HCT116 (cell line): ENCODE measurements at regions not wholly inside any gene's neighbourhood (a gene's known extent, or its start where the extent isn't known, plus 50 kb on each side); places are given as distances from the start of the nearest gene placed in this dataset.

ENCODE experiments used
- ATAC-seq: fragments of 200-7000 bp; cut with Tn5 transposase; 2 replicates; pipeline ENCODE4 v1.9.1; 2020; ENCODE audit warnings: mild to moderate bottlenecking, moderate library complexity
- BruUV-seq: library from RNA; stranded (reverse); fragments of 400-500 nt; replicated peaks from 2 replicates; lab custom pipeline; 2021; lab: Mats Ljungman, UMichigan
- CTCF ChIA-PET: fragments of 300-600 bp; sonication (Branson Sonifier 250); formaldehyde crosslinking; loops from one replicate; lab custom pipeline; 2021; ENCODE audit warnings: antibody characterized with exemption; lab: Charles Lee
- POLR2A ChIA-PET: fragments of 300-600, 350-600 bp; sonication (Branson Sonifier 250); formaldehyde crosslinking; loops from one replicate; lab custom pipeline; 2021; ENCODE audit warnings: antibody characterized with exemption; lab: Charles Lee
- RAD21 ChIA-PET, 2 experiments: fragments of 300-600 bp; sonication (Branson Sonifier 250); formaldehyde crosslinking; loops; one replicate each; lab custom pipeline; 2023; ENCODE audit warnings: low total read pairs in 2 of 2; ENCODE audit not compliant: uncharacterized antibody in 2 of 2, unreplicated experiment in 2 of 2, low non-redundant PET in 1 of 2; lab: Charles Lee
- DNase-seq: peaks from one replicate; pipeline ENCODE4 v3.0.0-alpha.2; 2010; ENCODE audit warnings: low read depth, low spot score
- H2AFZ ChIP-seq: fragments of 200-600 bp; shearing (Covaris generic), sonication (generic); 2 replicates; pipeline ENCODE4 v1.6.1; 2017; ENCODE audit warnings: low read depth, mixed run types, mixed read lengths, antibody characterized with exemption, low read length; ENCODE audit not compliant: poor library complexity, severe bottlenecking
- H3K27ac ChIP-seq: 2 replicates; pipeline ENCODE4 v1.5.1; 2012; ENCODE audit warnings: low read depth, low read length
- H3K27me3 ChIP-seq: fragments of 200-600 bp; sonication (generic); 2 replicates; pipeline ENCODE4 v1.6.1; 2016; ENCODE audit warnings: mixed run types, low read length, mixed read lengths; ENCODE audit not compliant: insufficient read depth
- H3K36me3 ChIP-seq, 2 experiments: fragments of 200-500 bp in 1 of 2; fragments of 200-600 bp in 1 of 2; sonication (Bioruptor generic) in 1 of 2; sonication (generic) in 1 of 2; 2 replicates each; pipeline versions ENCODE4 v1.5.1 to v1.6.1; 2014 to 2016; ENCODE audit warnings: low read length in 2 of 2, inconsistent platforms in 1 of 2, mixed read lengths in 1 of 2, mixed run types in 1 of 2; ENCODE audit not compliant: insufficient read depth in 2 of 2, control insufficient read depth in 1 of 2
- H3K4me1 ChIP-seq, 2 experiments: fragments of 200-600 bp in 1 of 2; sonication (generic) in 1 of 2; 2 replicates each; pipeline versions ENCODE4 v1.5.1 to v1.6.1; 2012 to 2017; ENCODE audit warnings: low read length in 2 of 2, inconsistent platforms in 1 of 2, mild to moderate bottlenecking in 1 of 2, mixed read lengths in 1 of 2, mixed run types in 1 of 2, moderate library complexity in 1 of 2; ENCODE audit not compliant: insufficient read depth in 2 of 2, control insufficient read depth in 1 of 2
- H3K4me2 ChIP-seq: fragments of 200-600 bp; sonication (generic); 2 replicates; pipeline ENCODE4 v1.6.1; 2017; ENCODE audit warnings: mixed run types, low read length, mixed read lengths
- H3K4me3 ChIP-seq, 2 experiments: fragments of 200-600 bp in 1 of 2; sonication (generic) in 1 of 2; replicated peaks in 1 of 2; 2 replicates each; pipeline ENCODE4 v1.5.1; 2011 to 2016; ENCODE audit warnings: low read length in 2 of 2, control low read depth in 1 of 2, low read depth in 1 of 2, mild to moderate bottlenecking in 1 of 2, mixed read lengths in 1 of 2, mixed run types in 1 of 2
- H3K79me2 ChIP-seq: fragments of 200-600 bp; sonication (generic); 2 replicates; pipeline ENCODE4 v1.6.1; 2017; ENCODE audit warnings: mild to moderate bottlenecking, mixed run types, low read length, moderate library complexity, mixed read lengths; ENCODE audit not compliant: insufficient read depth
- H3K9ac ChIP-seq: fragments of 200-600 bp; sonication (generic); 2 replicates; pipeline ENCODE4 v1.6.1; 2016; ENCODE audit warnings: low read length, mixed read lengths
- H3K9me2 ChIP-seq: fragments of 200-600 bp; sonication (generic), shearing (Covaris generic); 2 replicates; pipeline ENCODE4 v1.6.1; 2017; ENCODE audit warnings: mixed run types, mild to moderate bottlenecking, moderate library complexity; ENCODE audit not compliant: insufficient read depth
- H3K9me3 ChIP-seq, 2 experiments: fragments of 200-500 bp in 1 of 2; fragments of 200-600 bp in 1 of 2; sonication (Bioruptor generic) in 1 of 2; sonication (generic) in 1 of 2; 2 replicates each; pipeline ENCODE4 v1.6.1; 2014 to 2017; ENCODE audit warnings: low read length in 2 of 2, mixed read lengths in 2 of 2, inconsistent platforms in 1 of 2, low read depth in 1 of 2, mild to moderate bottlenecking in 1 of 2, mixed run types in 1 of 2, moderate library complexity in 1 of 2; ENCODE audit not compliant: control insufficient read depth in 1 of 2, insufficient read depth in 1 of 2
- H4K20me1 ChIP-seq: fragments of 200-600 bp; sonication (generic), shearing (Covaris generic); 2 replicates; pipeline ENCODE4 v1.6.1; 2017; ENCODE audit warnings: mixed run types, mild to moderate bottlenecking, moderate library complexity; ENCODE audit not compliant: insufficient read depth
- CBX3 ChIP-seq: IDR thresholded peaks from 2 replicates; pipeline ENCODE4 v1.6.1; 2012; ENCODE audit warnings: low read depth
- EGR1 ChIP-seq: IDR thresholded peaks from 2 replicates; pipeline ENCODE4 v1.6.1; 2012; ENCODE audit warnings: low read depth
- EZH2 ChIP-seq: fragments of 200-600 bp; sonication (generic); IDR thresholded peaks from 2 replicates; pipeline ENCODE4 v1.6.1; 2017; ENCODE audit warnings: antibody characterized with exemption, mixed run types
- EZH2phosphoT487 ChIP-seq: fragments of 200-600 bp; IDR thresholded peaks from 2 replicates; pipeline ENCODE4 v1.6.1; 2018; ENCODE audit warnings: antibody characterized with exemption, borderline replicate concordance
- FOSL1 ChIP-seq: IDR thresholded peaks from 2 replicates; pipeline ENCODE4 v1.6.1; 2012; ENCODE audit warnings: low read depth
- JUND ChIP-seq: IDR thresholded peaks from 2 replicates; pipeline ENCODE4 v1.6.1; 2012
- POLR2A ChIP-seq: IDR thresholded peaks from 2 replicates; pipeline ENCODE4 v1.7.0; 2011; ENCODE audit warnings: borderline replicate concordance; ENCODE audit not compliant: insufficient read depth, insufficient read length; ENCODE audit errors: extremely low read depth
- POLR2AphosphoS5 ChIP-seq: IDR thresholded peaks from 2 replicates; pipeline ENCODE4 v1.6.1; 2011; ENCODE audit warnings: mild to moderate bottlenecking, low read depth, low read length, moderate library complexity
- SIN3A ChIP-seq: IDR thresholded peaks from 2 replicates; pipeline ENCODE4 v1.6.1; 2012; ENCODE audit warnings: low read depth
- SRF ChIP-seq: IDR thresholded peaks from 2 replicates; pipeline ENCODE4 v1.6.1; 2012; ENCODE audit warnings: low read depth
- TCF7L2 ChIP-seq: IDR thresholded peaks from 2 replicates; pipeline ENCODE4 v1.7.0; 2011; ENCODE audit warnings: borderline replicate concordance, inconsistent platforms; ENCODE audit not compliant: insufficient read depth, insufficient read length; ENCODE audit errors: extremely low read depth
- YY1 ChIP-seq: IDR thresholded peaks from 2 replicates; pipeline ENCODE4 v1.6.1; 2011; ENCODE audit warnings: low read length, low read depth, moderate library complexity, mild to moderate bottlenecking; ENCODE audit not compliant: insufficient replicate concordance; ENCODE audit errors: extremely low read depth
- ZFX ChIP-seq: fragments of 450-650 bp; IDR thresholded peaks from 2 replicates; pipeline ENCODE4 v1.6.1; 2017
- ZNF274 ChIP-seq: fragments of 200-500 bp; sonication (Bioruptor generic); IDR thresholded peaks from 2 replicates; pipeline ENCODE4 v1.6.1; 2014; ENCODE audit warnings: mild to moderate bottlenecking, low read depth, low read length, inconsistent platforms
- intact Hi-C: fragments of 100-400 bp; cut with micrococcal nuclease; formaldehyde crosslinking; loops from 2 replicates; pipeline ENCODE4 v1.10.0; 2022
- TF ChIP-seq, protein P1 (sequence below), 3 experiments: fragments of 200-600 bp in 1 of 3; sonication (generic) in 1 of 3; IDR thresholded peaks in 2 of 3; conservative IDR thresholded peaks in 1 of 3; 2 replicates each; pipeline ENCODE4 v1.5.1; 2012 to 2017; ENCODE audit warnings: low read depth in 2 of 3, low read length in 2 of 3, antibody characterized with exemption in 1 of 3, borderline replicate concordance in 1 of 3, control low read depth in 1 of 3, mild to moderate bottlenecking in 1 of 3, mixed read lengths in 1 of 3, mixed run types in 1 of 3, moderate library complexity in 1 of 3; ENCODE audit not compliant: insufficient read depth in 1 of 3
- TF ChIP-seq, protein P2 (sequence below): IDR thresholded peaks from 2 replicates; pipeline ENCODE4 v1.6.1; 2012
- TF ChIP-seq, protein P3 (sequence below): IDR thresholded peaks from 2 replicates; pipeline ENCODE4 v1.6.1; 2012

DNA sequence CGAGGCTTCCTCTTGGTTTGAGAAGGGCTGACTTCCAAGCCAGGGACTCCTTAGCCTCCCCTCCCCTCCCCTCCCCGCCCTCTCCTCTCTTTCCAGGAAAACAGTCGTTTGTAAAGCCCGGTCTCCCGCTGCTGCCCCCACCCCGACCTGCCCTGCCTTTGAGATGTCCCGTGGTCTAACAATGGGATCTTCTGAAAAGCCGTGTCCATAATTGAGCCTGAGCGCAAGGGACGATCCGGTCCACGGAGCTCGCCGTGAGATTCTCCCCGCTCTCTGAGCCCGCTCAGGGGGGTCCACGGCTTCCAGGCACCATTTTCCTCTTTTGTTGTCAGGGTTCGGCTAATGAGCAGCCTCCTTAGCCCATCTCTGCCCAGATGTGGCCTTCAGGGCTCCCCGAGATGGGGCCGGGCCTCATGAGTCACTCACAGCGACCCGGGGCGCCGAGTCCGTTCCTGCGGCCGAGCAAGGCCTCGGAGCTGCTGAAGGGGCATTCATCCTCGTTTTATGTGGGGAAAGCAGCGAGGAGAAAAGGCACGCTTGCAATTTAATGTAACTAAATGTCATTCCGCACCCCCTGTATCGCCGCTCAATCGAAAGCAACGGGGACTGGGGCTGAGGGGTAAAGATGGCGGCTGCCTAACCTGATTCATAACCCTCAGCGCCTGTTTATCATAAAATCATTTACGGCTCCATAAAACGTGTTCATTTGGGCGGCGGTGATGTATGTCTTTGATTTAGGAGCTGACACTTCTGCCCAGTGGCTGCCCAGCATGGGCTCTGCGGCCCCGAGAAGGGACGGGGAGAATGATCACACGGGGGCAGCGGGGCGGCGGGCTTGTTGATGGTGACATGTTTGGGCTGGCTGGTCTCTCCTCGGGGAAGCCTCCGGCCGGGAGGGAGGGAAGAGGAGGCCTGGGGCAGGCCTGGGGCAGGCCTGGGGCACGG is 232.6 kb upstream of the C1orf174 start:
- RAD21 ChIA-PET = no interaction called here
- CTCF ChIA-PET = no interaction called here
- H3K9ac ChIP-seq = no peak overlapping the region
- H3K79me2 ChIP-seq = no peaks in the 10 kb centered on the region
- TF ChIP-seq CBX3 (no peak), POLR2A (no peak), JUND (no peak), YY1 (no peak), SIN3A (no peak), SRF (no peak), ZNF274 (no peak), TCF7L2 (no peak), EZH2phosphoT487 (no peak), ZFX (no peak), EZH2 (no peak), POLR2AphosphoS5 (no peak), FOSL1 (no peak), EGR1 (no peak)
- TF ChIP-seq, protein P1, sequence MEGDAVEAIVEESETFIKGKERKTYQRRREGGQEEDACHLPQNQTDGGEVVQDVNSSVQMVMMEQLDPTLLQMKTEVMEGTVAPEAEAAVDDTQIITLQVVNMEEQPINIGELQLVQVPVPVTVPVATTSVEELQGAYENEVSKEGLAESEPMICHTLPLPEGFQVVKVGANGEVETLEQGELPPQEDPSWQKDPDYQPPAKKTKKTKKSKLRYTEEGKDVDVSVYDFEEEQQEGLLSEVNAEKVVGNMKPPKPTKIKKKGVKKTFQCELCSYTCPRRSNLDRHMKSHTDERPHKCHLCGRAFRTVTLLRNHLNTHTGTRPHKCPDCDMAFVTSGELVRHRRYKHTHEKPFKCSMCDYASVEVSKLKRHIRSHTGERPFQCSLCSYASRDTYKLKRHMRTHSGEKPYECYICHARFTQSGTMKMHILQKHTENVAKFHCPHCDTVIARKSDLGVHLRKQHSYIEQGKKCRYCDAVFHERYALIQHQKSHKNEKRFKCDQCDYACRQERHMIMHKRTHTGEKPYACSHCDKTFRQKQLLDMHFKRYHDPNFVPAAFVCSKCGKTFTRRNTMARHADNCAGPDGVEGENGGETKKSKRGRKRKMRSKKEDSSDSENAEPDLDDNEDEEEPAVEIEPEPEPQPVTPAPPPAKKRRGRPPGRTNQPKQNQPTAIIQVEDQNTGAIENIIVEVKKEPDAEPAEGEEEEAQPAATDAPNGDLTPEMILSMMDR (IDR thresholded peaks at IDR 0.05 in 2 of 3, conservative IDR thresholded peaks at IDR 0.05 in 1 of 3; ENCODE audit: borderline replicate concordance in 1 of 3, insufficient read depth in 1 of 3, low read depth in 2 of 3, low read length in 2 of 3) = no peak
- TF ChIP-seq, protein P2, sequence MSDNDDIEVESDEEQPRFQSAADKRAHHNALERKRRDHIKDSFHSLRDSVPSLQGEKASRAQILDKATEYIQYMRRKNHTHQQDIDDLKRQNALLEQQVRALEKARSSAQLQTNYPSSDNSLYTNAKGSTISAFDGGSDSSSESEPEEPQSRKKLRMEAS = no peak
- TF ChIP-seq, protein P3, sequence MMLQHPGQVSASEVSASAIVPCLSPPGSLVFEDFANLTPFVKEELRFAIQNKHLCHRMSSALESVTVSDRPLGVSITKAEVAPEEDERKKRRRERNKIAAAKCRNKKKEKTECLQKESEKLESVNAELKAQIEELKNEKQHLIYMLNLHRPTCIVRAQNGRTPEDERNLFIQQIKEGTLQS = no peak
- no peaks in the 10 kb centered on the region for H3K9me2 ChIP-seq
- no peak for DNase-seq
- no peaks in the 10 kb centered on the region for H3K9me3 ChIP-seq
- no peak for ATAC-seq
- no peaks in the 10 kb centered on the region for H3K36me3 ChIP-seq
- no peaks in the 10 kb centered on the region for H3K27me3 ChIP-seq
- H3K27ac ChIP-seq = no peak overlapping the region
- no peak overlapping the region for H2AFZ ChIP-seq
- H3K4me2 ChIP-seq = no peak overlapping the region
- BruUV-seq = no TSS peak
- H3K4me1 ChIP-seq = no peaks in the 10 kb centered on the region
- H3K4me3 ChIP-seq = no peak overlapping the region
- no peaks in the 10 kb centered on the region for H4K20me1 ChIP-seq
- intact Hi-C loops = no loop called here
- POLR2A ChIA-PET = no interaction called here
